ENCODE measurements at regions not wholly inside any gene's neighbourhood (a gene's known extent, or its start where the extent isn't known, plus 50 kb on each side); places are given as distances from the start of the nearest gene placed in this dataset.

- TF ChIP-seq EZH2 (IDR thresholded peaks at IDR 0.05) (no peak), CTCF (IDR thresholded peaks at IDR 0.05) (no peak), EZH2phosphoT487 (IDR thresholded peaks at IDR 0.05) (no peak)
Observed at GRCh38 chr13:95368998-95369397, 67.7 kb upstream of the ABCC4 start.

Data from neural progenitor cell (in vitro differentiated cells).